ENCODE measurements at regions not wholly inside any gene's neighbourhood (a gene's known extent, or its start where the extent isn't known, plus 50 kb on each side); places are given as distances from the start of the nearest gene placed in this dataset.

DNA sequence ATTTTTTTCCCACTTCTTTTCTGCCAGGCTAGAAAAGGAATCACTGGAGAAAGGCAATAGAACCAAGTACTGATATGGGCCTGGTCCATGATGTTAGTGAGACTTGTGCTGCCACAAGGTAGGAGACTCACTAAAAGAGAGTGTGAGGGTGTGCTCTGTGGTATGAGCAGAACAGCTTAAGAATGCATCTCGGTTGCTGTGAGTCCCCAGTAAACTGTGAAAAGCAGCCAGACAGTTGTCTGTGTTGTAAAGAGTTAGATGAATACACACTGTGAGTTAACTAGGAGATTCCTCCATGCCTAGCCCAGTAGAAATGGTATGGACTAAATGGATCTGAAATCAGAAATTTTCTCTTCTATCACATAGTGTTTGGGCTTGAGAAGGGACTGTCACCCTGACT is 1177.3 kb upstream of the MIR17HG start:
- in situ Hi-C loops (cut with HindIII; ENCODE audit: low sequenced_read_pairs): no loop called here

GRCh38 chr13:90171649-90172048 is 1175.8 kb upstream of the MIR17HG start:
- in situ Hi-C loops (cut with HindIII; ENCODE audit: low sequenced_read_pairs): no loop called here

GRCh38 chr13:90177512-90177911 is 1170.0 kb upstream of the MIR17HG start:
- in situ Hi-C loops (cut with HindIII; ENCODE audit: low sequenced_read_pairs): no loop called here

DNA sequence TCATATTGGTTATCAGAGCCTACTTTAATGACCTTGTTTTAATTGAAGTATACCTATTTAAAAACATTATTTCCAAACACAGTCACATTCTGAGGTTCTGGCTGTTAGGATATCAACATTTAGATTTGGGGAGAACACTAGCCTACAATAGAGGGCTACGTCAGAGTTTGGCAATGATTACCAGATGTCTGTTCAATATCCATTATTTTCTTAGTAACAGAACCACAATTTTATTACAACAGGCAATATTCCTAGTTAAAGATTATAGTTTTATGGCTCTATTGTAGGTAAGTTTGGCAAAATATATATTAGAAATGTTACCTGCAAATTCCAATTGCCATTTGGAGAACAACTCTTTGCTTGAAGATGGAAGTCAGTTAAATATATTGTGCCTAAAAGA is 1163.1 kb upstream of the MIR17HG start:
- in situ Hi-C loops (cut with HindIII; ENCODE audit: low sequenced_read_pairs): no loop called here

- in situ Hi-C loops (cut with HindIII; ENCODE audit: low sequenced_read_pairs): no loop called here
Observed at GRCh38 chr13:90185734-90186133, 1161.8 kb upstream of the MIR17HG start.

GRCh38 chr13:90187478-90188350 is 1159.8 kb upstream of the MIR17HG start:
- in situ Hi-C loops (cut with HindIII; ENCODE audit: low sequenced_read_pairs): no loop called here

DNA sequence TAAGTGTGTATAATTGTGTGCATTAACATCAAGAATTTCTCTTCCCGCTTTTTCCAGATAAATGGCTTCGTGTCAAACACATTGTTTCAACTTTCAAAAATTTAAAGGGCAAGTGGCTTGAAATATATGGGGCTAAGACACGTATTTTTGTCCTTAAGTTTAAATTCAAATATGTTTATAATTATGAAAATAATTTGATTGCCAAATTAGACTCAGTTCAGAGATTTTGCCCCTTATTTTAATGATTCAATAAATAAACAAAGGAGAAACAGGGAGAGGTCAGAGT is 1159.2 kb upstream of the MIR17HG start:
- in situ Hi-C loops (cut with HindIII; ENCODE audit: low sequenced_read_pairs): no loop called here

- in situ Hi-C loops (cut with HindIII; ENCODE audit: low sequenced_read_pairs): no loop called here
Observed at GRCh38 chr13:90197722-90198121, 1149.8 kb upstream of the MIR17HG start.

- in situ Hi-C loops (cut with HindIII; ENCODE audit: low sequenced_read_pairs): no loop called here
Observed at GRCh38 chr13:90201202-90201601, 1146.3 kb upstream of the MIR17HG start.

- in situ Hi-C loops (cut with HindIII; ENCODE audit: low sequenced_read_pairs): no loop called here
Observed at GRCh38 chr13:90201676-90202460, 1145.6 kb upstream of the MIR17HG start.

DNA sequence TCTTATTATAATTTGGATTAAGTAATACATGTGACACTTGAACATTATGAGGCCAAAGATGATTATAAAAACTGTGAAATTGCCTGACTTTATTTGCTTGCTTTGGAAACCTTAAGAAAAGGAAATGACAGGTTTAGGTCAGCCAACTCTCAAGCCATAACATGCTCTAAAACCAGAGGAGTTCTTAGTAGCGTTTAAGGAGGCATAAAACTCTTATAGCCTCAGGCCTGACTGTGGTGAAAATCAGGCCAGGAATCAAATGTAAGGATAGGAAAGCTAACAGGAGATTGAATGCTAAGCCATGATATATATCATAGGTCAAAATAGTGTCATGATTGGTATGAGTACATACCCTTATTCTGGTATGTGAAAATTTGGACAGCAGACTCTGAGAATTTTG is 1142.4 kb upstream of the MIR17HG start:
- in situ Hi-C loops (cut with HindIII; ENCODE audit: low sequenced_read_pairs): no loop called here

- in situ Hi-C loops (cut with HindIII; ENCODE audit: low sequenced_read_pairs): no loop called here
Observed at GRCh38 chr13:90205911-90206310, 1141.6 kb upstream of the MIR17HG start.

DNA sequence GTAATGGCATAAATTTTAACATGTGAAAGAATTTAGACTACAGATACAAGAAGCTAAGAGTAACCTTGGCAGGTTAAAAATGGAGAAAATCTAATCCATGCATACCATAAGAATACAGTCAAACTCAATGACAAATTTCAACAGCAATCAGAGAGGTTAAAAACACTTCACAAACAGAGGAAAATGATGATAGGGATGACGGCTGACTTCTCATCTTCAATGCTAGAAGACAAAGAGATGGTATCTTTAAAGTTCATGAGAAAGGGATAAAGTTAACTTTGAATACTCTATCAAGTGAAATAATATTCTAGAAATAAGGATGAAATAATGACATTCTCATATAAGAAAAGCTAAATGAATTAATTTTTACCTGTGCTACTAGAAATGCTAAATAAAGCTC is 1130.2 kb upstream of the MIR17HG start:
- in situ Hi-C loops (cut with HindIII; ENCODE audit: low sequenced_read_pairs): no loop called here

GRCh38 chr13:90222758-90223157 is 1124.7 kb upstream of the MIR17HG start:
- in situ Hi-C loops (cut with HindIII; ENCODE audit: low sequenced_read_pairs): no loop called here

- in situ Hi-C loops (cut with HindIII; ENCODE audit: low sequenced_read_pairs): no loop called here
Observed at GRCh38 chr13:90230311-90230710, 1117.2 kb upstream of the MIR17HG start.

- in situ Hi-C loops (cut with HindIII; ENCODE audit: low sequenced_read_pairs): no loop called here
Observed at GRCh38 chr13:90232291-90232690, 1115.2 kb upstream of the MIR17HG start.

- in situ Hi-C loops (cut with HindIII; ENCODE audit: low sequenced_read_pairs): no loop called here
Observed at GRCh38 chr13:90233933-90234672, 1113.4 kb upstream of the MIR17HG start.

- in situ Hi-C loops (cut with HindIII; ENCODE audit: low sequenced_read_pairs): no loop called here
Observed at GRCh38 chr13:90237852-90238251, 1109.6 kb upstream of the MIR17HG start.

DNA sequence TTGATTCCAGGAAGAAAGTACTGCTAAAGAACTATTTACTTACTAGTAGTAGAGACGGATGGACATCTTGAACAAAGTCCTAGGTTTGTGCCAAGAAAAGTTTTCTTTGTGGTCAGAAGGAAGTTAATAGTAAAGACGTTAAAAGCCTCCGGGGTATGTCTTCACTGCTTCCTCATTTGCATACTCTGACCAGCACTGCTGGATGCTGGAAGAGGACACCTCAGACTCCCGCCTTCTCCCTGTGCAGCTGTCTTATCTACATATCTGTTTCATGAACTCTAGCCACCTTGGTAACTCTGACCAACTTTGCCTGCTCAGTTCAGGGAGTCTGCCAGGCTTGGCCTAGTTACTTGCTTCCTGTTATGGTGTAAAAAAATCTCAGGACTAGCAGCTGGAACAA is 1109.1 kb upstream of the MIR17HG start:
- in situ Hi-C loops (cut with HindIII; ENCODE audit: low sequenced_read_pairs): no loop called here

DNA sequence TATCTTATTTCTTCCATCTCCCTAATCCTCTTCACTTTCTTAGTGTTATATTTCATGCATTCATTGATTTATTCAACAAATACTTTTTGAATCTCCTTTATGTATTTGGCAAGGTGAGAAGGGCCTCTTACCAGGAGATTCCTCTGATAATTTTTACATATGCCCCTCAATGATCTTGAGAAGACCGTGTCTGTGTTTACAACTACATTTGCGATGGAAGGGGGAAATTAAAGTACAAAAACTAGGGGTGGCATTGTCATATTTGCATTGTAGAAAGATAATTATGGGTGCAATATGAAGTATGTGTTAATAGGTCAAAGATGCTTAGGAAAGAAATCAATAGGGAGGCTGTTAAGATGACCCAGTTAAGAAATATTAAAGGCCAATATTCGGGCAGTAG is 1108.4 kb upstream of the MIR17HG start:
- in situ Hi-C loops (cut with HindIII; ENCODE audit: low sequenced_read_pairs): no loop called here

GRCh38 chr13:90246005-90246404 is 1101.5 kb upstream of the MIR17HG start:
- in situ Hi-C loops (cut with HindIII; ENCODE audit: low sequenced_read_pairs): no loop called here
